Upper lobe of right lung (tissue), 1 donor: ENCODE measurements at regions not wholly inside any gene's neighbourhood (a gene's known extent, or its start where the extent isn't known, plus 50 kb on each side); places are given as distances from the start of the nearest gene placed in this dataset.

Source experiments
- ATAC-seq: fragments of 200-7000 bp; cut with Tn5 transposase; one replicate; pipeline ENCODE4 v1.9.1; 2020; ENCODE audit warnings: mild to moderate bottlenecking, moderate library complexity
- DNase-seq: peaks from one replicate; pipeline ENCODE4 v3.0.0-alpha.2; 2020
- H3K27ac ChIP-seq: fragments of 200-600 bp; one replicate; pipeline ENCODE4 v1.8.0; 2022
- H3K27me3 ChIP-seq: fragments of 200-600 bp; one replicate; pipeline ENCODE4 v1.8.0; 2022; ENCODE audit warnings: mild to moderate bottlenecking
- H3K36me3 ChIP-seq: fragments of 200-600 bp; one replicate; pipeline ENCODE4 v1.8.0; 2022
- H3K4me1 ChIP-seq: fragments of 200-600 bp; one replicate; pipeline ENCODE4 v1.8.0; 2022
- H3K4me3 ChIP-seq: fragments of 200-600 bp; one replicate; pipeline ENCODE4 v1.8.0; 2022; ENCODE audit warnings: mild to moderate bottlenecking
- H3K9me3 ChIP-seq: fragments of 200-600 bp; one replicate; pipeline ENCODE4 v1.8.0; 2022
- intact Hi-C: fragments of 100-400 bp; cut with DNase I; formaldehyde crosslinking; loops from one replicate; pipeline ENCODE4 v1.11.0; 2022
- TF ChIP-seq, protein P1 (sequence below): fragments of 200-600 bp; IDR thresholded peaks from one replicate; pipeline ENCODE4 v1.8.0; 2022; ENCODE audit warnings: antibody characterized with exemption
- donor health status: DM: no; HTN: yes; CAD: no; lungs with severe emphysema.

DNA sequence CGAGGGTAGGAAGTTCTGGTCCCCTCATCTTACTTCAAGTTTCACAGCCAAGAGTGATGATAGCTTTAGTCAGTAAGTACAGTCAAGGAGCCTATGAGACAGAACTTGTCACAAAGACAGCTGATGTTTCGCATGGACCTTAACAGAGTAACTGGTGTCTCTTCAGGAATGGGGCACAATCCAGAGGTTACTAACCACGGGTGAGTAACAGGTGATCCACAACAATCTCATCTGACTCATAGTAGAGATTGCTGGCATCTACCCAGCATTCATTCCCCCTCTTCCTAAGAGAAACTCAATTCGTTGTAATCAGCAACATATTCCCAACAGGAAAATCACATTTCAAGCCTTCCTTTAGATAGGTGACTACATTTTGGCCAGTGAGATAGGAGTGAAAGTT, 126.7 kb downstream of the SNX18 start:
- Histone ChIP-seq H3K4me3 (no peak overlapping the region), H3K9me3 (no peaks in the 10 kb centered on the region), H3K27ac (no peak overlapping the region), H3K4me1 (peaks cover 30% of the 10 kb centered on the region), H3K27me3 (no peaks in the 10 kb centered on the region), H3K36me3 (no peaks in the 10 kb centered on the region)
- intact Hi-C loops, result no loop called here
- TF ChIP-seq, protein P1, sequence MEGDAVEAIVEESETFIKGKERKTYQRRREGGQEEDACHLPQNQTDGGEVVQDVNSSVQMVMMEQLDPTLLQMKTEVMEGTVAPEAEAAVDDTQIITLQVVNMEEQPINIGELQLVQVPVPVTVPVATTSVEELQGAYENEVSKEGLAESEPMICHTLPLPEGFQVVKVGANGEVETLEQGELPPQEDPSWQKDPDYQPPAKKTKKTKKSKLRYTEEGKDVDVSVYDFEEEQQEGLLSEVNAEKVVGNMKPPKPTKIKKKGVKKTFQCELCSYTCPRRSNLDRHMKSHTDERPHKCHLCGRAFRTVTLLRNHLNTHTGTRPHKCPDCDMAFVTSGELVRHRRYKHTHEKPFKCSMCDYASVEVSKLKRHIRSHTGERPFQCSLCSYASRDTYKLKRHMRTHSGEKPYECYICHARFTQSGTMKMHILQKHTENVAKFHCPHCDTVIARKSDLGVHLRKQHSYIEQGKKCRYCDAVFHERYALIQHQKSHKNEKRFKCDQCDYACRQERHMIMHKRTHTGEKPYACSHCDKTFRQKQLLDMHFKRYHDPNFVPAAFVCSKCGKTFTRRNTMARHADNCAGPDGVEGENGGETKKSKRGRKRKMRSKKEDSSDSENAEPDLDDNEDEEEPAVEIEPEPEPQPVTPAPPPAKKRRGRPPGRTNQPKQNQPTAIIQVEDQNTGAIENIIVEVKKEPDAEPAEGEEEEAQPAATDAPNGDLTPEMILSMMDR, result no peak
- ATAC-seq (no peak), DNase-seq (no peak)

DNA sequence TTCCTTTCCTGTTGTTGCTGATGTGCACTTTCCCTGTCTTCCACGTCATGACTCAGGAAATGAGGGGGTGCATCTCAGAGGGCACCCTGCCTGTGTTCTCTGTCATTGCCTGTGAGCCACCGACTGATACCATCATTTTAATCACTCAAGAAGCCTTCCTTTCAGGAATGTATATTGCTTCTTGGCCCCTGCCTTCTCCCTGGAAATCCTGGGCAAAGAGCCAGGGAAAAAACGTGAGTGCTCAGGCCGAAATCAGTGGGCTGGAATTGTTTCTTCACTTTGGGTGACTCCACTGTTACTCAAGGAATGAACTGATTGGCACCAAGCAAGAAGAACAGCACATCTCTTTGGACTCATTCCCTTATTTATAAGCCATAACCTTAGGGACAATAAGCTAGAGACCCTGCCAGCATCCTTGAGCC, 126.1 kb downstream of the SNX18 start:
- Histone ChIP-seq H3K9me3 (no peaks in the 10 kb centered on the region), H3K4me3 (no peak overlapping the region), H3K27me3 (no peaks in the 10 kb centered on the region), H3K4me1 (peaks cover 30% of the 10 kb centered on the region), H3K27ac (no peak overlapping the region), H3K36me3 (no peaks in the 10 kb centered on the region)
- ATAC-seq, result no peak
- TF ChIP-seq, protein P1, result no peak
- intact Hi-C loops, result no loop called here
- DNase-seq, result no peak

DNA sequence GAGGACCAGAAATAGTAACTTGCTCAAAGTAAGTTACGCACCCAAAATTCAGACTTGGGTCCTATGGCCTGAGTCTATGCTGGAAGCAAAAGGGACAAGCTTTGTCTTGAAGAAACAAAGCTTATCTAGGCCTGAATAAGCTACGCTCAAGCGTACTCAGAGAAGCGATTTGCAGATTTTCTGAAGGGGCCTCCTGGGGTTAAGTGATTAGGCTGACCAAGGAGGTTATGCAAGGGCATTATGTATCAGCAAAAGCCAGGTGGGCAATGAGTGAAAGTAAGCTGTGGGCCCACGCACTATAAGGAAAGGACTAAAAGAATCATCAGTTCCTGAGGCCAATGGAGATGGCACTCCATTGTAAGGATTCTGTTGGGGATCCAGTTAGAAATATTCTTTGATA, 122.1 kb downstream of the SNX18 start:
- TF ChIP-seq, protein P1, result no peak
- no peak overlapping the region for H3K27ac ChIP-seq
- peaks cover under 1% of the 10 kb centered on the region for H3K4me1 ChIP-seq
- no peaks in the 10 kb centered on the region for H3K9me3 ChIP-seq
- H3K4me3 ChIP-seq, result no peak overlapping the region
- no peak for ATAC-seq
- no peaks in the 10 kb centered on the region for H3K27me3 ChIP-seq
- no peak for DNase-seq
- no peaks in the 10 kb centered on the region for H3K36me3 ChIP-seq
- intact Hi-C loops, result no loop called here

DNA sequence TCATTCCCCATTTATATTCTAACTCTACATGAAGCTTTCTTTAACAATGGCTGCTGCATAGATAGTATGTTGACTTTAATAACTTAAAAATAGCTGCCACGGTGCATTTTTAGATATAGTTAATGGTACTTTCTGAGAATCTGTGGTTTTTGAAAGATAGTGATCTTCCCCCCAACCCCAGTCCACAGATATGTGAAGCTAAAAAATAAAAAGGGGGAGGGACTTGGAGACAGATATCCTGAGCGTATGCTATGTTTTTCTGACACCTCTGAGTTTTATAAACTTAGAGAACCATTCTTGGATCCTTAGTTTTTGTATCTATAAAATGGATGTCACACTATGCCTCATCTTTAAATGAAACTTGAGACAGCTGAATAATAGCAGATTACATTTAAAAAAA, 120.5 kb downstream of the SNX18 start:
- TF ChIP-seq, protein P1, result no peak
- Histone ChIP-seq H3K4me1 (no peaks in the 10 kb centered on the region), H3K4me3 (no peak overlapping the region), H3K36me3 (no peaks in the 10 kb centered on the region), H3K9me3 (no peaks in the 10 kb centered on the region), H3K27me3 (no peaks in the 10 kb centered on the region), H3K27ac (no peak overlapping the region)
- ATAC-seq (no peak), DNase-seq (no peak)
- intact Hi-C loops, result no loop called here

DNA sequence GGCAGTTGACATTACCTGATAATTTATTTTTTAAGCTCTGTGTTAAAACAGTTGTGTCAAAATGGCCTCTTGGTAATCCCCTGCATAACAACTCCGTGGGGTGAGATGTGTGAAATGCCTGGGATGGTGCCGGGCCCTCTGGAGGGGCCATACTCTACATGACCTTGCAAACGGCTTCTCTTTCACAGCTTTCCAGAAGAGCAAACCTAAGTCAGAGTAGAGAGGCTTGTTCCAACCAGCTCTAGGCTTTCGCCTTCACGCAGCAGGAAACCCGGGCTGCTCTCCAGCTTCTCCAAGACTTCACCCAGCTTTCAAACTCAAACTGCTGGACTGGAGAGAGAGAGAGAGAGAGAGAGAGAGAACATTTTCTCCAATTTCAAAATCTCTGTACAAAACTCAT, 120.1 kb downstream of the SNX18 start:
- Histone ChIP-seq H3K27ac (no peak overlapping the region), H3K27me3 (no peaks in the 10 kb centered on the region), H3K36me3 (no peaks in the 10 kb centered on the region), H3K4me1 (no peaks in the 10 kb centered on the region), H3K4me3 (no peak overlapping the region), H3K9me3 (no peaks in the 10 kb centered on the region)
- DNase-seq (no peak), ATAC-seq (no peak)
- intact Hi-C loops, result no loop called here
- TF ChIP-seq, protein P1, result no peak

DNA sequence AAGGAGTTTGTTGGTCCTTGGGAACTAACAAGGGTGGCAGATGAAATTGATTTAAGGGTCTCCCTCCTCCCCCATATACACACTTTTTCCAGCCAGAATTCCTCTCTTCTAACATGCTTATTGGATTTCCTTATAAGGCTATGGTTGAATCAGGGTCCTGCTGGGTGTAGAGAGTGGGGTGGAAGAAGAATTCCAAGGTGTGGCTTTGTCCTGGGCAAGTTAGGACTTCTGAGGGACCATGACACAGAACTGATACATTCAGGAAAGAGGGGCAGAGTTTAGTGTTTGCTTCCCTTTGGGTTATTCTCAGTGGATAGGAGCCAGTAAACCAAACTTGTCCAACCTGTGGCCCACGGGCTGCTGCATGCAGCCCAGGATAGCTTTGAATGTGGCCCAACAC, 116.5 kb downstream of the SNX18 start:
- Histone ChIP-seq H3K27ac (no peak overlapping the region), H3K27me3 (no peaks in the 10 kb centered on the region), H3K4me1 (peaks cover 8% of the 10 kb centered on the region), H3K4me3 (no peak overlapping the region), H3K9me3 (no peaks in the 10 kb centered on the region), H3K36me3 (no peaks in the 10 kb centered on the region)
- ATAC-seq (no peak), DNase-seq (no peak)
- intact Hi-C loops, result no loop called here
- TF ChIP-seq, protein P1, result no peak
